Osteocyte (in vitro differentiated cells): ENCODE measurements at regions not wholly inside any gene's neighbourhood (a gene's known extent, or its start where the extent isn't known, plus 50 kb on each side); places are given as distances from the start of the nearest gene placed in this dataset.

Experiments
- DNase-seq: peaks from one replicate; pipeline ENCODE4 v3.0.0; 2021; ENCODE audit warnings: mixed read lengths; ENCODE audit not compliant: unreplicated experiment; ENCODE audit errors: extremely low spot score
- H3K27ac Mint-ChIP-seq: one replicate; pipeline ENCODE4 v1.8.0; 2021; ENCODE audit warnings: mild to moderate bottlenecking, mixed read lengths; ENCODE audit not compliant: unreplicated experiment
- H3K27me3 Mint-ChIP-seq: one replicate; pipeline ENCODE4 v1.8.0; 2021; ENCODE audit warnings: mixed read lengths; ENCODE audit not compliant: unreplicated experiment
- H3K36me3 Mint-ChIP-seq: one replicate; pipeline ENCODE4 v1.8.0; 2021; ENCODE audit warnings: mixed read lengths; ENCODE audit not compliant: unreplicated experiment
- H3K4me1 Mint-ChIP-seq: one replicate; pipeline ENCODE4 v1.8.0; 2021; ENCODE audit warnings: mixed read lengths; ENCODE audit not compliant: unreplicated experiment
- H3K4me3 Mint-ChIP-seq: one replicate; pipeline ENCODE4 v1.8.0; 2021; ENCODE audit warnings: mild to moderate bottlenecking, moderate library complexity, mixed read lengths; ENCODE audit not compliant: unreplicated experiment
- H3K9me3 Mint-ChIP-seq: one replicate; pipeline ENCODE4 v1.8.0; 2021; ENCODE audit warnings: mixed read lengths; ENCODE audit not compliant: unreplicated experiment
- CTCF ChIP-seq: fragments of 200-600 bp; sonication (generic); IDR thresholded peaks from 2 replicates; pipeline ENCODE4 v1.5.0; 2021; ENCODE audit warnings: antibody characterized with exemption, mild to moderate bottlenecking, moderate library complexity

GRCh38 chr6:104428184-104428583 is 431.5 kb downstream of the HACE1 start:
- H3K4me1 Mint-ChIP-seq: no peaks in the 10 kb centered on the region
- peaks cover 16% of the 10 kb centered on the region for H3K9me3 Mint-ChIP-seq
- no peak overlapping the region for H3K27ac Mint-ChIP-seq

GRCh38 chr6:104423691-104424090 is 436.0 kb downstream of the HACE1 start:
- Mint-ChIP-seq H3K27ac (no peak overlapping the region), H3K4me3 (no peak overlapping the region), H3K27me3 (peaks cover 2% of the 10 kb centered on the region), H3K4me1 (no peaks in the 10 kb centered on the region), H3K36me3 (no peaks in the 10 kb centered on the region), H3K9me3 (peaks cover 11% of the 10 kb centered on the region)
- no peak for TF ChIP-seq CTCF
- DNase-seq: no peak

More at GRCh38 chr6:104428184-104428583, 431.5 kb downstream of the HACE1 start:
- no peak for TF ChIP-seq CTCF
- no peak for DNase-seq
- Mint-ChIP-seq H3K4me3 (no peak overlapping the region), H3K36me3 (no peaks in the 10 kb centered on the region), H3K27me3 (peaks cover 2% of the 10 kb centered on the region)

GRCh38 chr6:104421650-104422049 is 438.1 kb downstream of the HACE1 start:
- Mint-ChIP-seq H3K9me3 (peaks cover 4% of the 10 kb centered on the region), H3K4me3 (no peak overlapping the region), H3K27ac (no peak overlapping the region), H3K4me1 (no peaks in the 10 kb centered on the region), H3K36me3 (no peaks in the 10 kb centered on the region), H3K27me3 (peaks cover 2% of the 10 kb centered on the region)
- no peak for DNase-seq
- no peak for TF ChIP-seq CTCF

- H3K4me1 Mint-ChIP-seq: no peaks in the 10 kb centered on the region
- no peaks in the 10 kb centered on the region for H3K36me3 Mint-ChIP-seq
- peaks cover 4% of the 10 kb centered on the region for H3K9me3 Mint-ChIP-seq
- H3K27me3 Mint-ChIP-seq: no peaks in the 10 kb centered on the region
- no peak overlapping the region for H3K27ac Mint-ChIP-seq
- no peak for TF ChIP-seq CTCF
- no peak for DNase-seq
- H3K4me3 Mint-ChIP-seq: no peak overlapping the region
Observed at GRCh38 chr6:104418839-104419238, 440.9 kb downstream of the HACE1 start.

GRCh38 chr6:104418125-104418524 is 441.6 kb downstream of the HACE1 start:
- no peaks in the 10 kb centered on the region for H3K4me1 Mint-ChIP-seq
- no peaks in the 10 kb centered on the region for H3K36me3 Mint-ChIP-seq
- H3K4me3 Mint-ChIP-seq: no peak overlapping the region
- peaks cover 4% of the 10 kb centered on the region for H3K9me3 Mint-ChIP-seq
- H3K27me3 Mint-ChIP-seq: no peaks in the 10 kb centered on the region
- H3K27ac Mint-ChIP-seq: no peak overlapping the region
- no peak for TF ChIP-seq CTCF
- no peak for DNase-seq
